ENCODE measurements at regions not wholly inside any gene's neighbourhood (a gene's known extent, or its start where the extent isn't known, plus 50 kb on each side); places are given as distances from the start of the nearest gene placed in this dataset.
"Not testable (repeated sequence)": the region's sequence is repeated elsewhere in the genome, so short reads cannot be mapped to it uniquely, and the experiment has no call there.

- FAIRE-seq (peak; percentile 53), DNase-seq (ENCODE audit: insufficient read length) (no peak)
- TF ChIP-seq TAF1 (IDR thresholded peaks at IDR 0.05; ENCODE audit: borderline replicate concordance, low read depth, low read length) = no peak
- TF ChIP-seq POLR2A (IDR thresholded peaks at IDR 0.05; ENCODE audit: low read depth, low read length) = no peak
- TF ChIP-seq POLR2AphosphoS5 (IDR thresholded peaks at IDR 0.05; ENCODE audit: low read depth, low read length) = no peak
Measured at GRCh38 chr18:32884543-32884942, 111.7 kb upstream of the KLHL14 start.

GRCh38 chr18:32881009-32881408, 108.2 kb upstream of the KLHL14 start:
- FAIRE-seq (peak; percentile 24), DNase-seq (ENCODE audit: insufficient read length) (no peak)
- TF ChIP-seq TAF1 (IDR thresholded peaks at IDR 0.05; ENCODE audit: borderline replicate concordance, low read depth, low read length) (no peak), POLR2A (IDR thresholded peaks at IDR 0.05; ENCODE audit: low read depth, low read length) (no peak), POLR2AphosphoS5 (IDR thresholded peaks at IDR 0.05; ENCODE audit: low read depth, low read length) (no peak)

GRCh38 chr18:32879497-32879896, 106.7 kb upstream of the KLHL14 start:
- no peak for TF ChIP-seq POLR2AphosphoS5 (IDR thresholded peaks at IDR 0.05; ENCODE audit: low read depth, low read length)
- TF ChIP-seq TAF1 (IDR thresholded peaks at IDR 0.05; ENCODE audit: borderline replicate concordance, low read depth, low read length) = no peak
- TF ChIP-seq POLR2A (IDR thresholded peaks at IDR 0.05; ENCODE audit: low read depth, low read length) = no peak
- no peak for FAIRE-seq
- DNase-seq (ENCODE audit: insufficient read length) = no peak

- DNase-seq (ENCODE audit: insufficient read length) (no peak), FAIRE-seq (no peak)
- TF ChIP-seq POLR2A (IDR thresholded peaks at IDR 0.05; ENCODE audit: low read depth, low read length) (no peak), TAF1 (IDR thresholded peaks at IDR 0.05; ENCODE audit: borderline replicate concordance, low read depth, low read length) (no peak), POLR2AphosphoS5 (IDR thresholded peaks at IDR 0.05; ENCODE audit: low read depth, low read length) (no peak)
Measured at GRCh38 chr18:32878436-32878835, 105.6 kb upstream of the KLHL14 start.

DNA sequence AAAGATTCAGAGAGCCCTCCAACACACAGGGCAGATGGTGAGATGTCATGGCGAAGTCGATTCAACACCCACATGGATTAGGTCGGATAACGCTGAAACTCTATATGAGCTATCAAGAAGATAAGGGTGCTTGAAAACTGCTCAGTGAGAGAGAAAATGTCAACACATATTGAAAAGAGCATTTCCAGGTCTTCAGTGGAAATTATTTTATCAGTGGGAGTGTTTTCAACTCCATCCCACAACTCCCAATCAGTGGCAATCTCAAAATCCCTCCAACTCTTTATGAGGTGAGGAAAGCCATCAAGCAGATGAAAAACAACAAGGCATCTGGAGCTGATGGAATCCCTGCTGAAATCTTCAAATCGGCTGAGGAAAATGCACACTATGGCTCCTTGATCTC, 104.5 kb upstream of the KLHL14 start:
- FAIRE-seq (no peak), DNase-seq (ENCODE audit: insufficient read length) (no peak)

GRCh38 chr18:32875625-32876024, 102.8 kb upstream of the KLHL14 start:
- DNase-seq (ENCODE audit: insufficient read length) (no peak), FAIRE-seq (no peak)
- TF ChIP-seq POLR2A (IDR thresholded peaks at IDR 0.05; ENCODE audit: low read depth, low read length) (no peak), TAF1 (IDR thresholded peaks at IDR 0.05; ENCODE audit: borderline replicate concordance, low read depth, low read length) (no peak), POLR2AphosphoS5 (IDR thresholded peaks at IDR 0.05; ENCODE audit: low read depth, low read length) (no peak)

More for the DNA sequence above, 104.5 kb upstream of the KLHL14 start:
- no peak for TF ChIP-seq POLR2AphosphoS5 (IDR thresholded peaks at IDR 0.05; ENCODE audit: low read depth, low read length)
- TF ChIP-seq TAF1 (IDR thresholded peaks at IDR 0.05; ENCODE audit: borderline replicate concordance, low read depth, low read length) = no peak
- no peak for TF ChIP-seq POLR2A (IDR thresholded peaks at IDR 0.05; ENCODE audit: low read depth, low read length)

DNA sequence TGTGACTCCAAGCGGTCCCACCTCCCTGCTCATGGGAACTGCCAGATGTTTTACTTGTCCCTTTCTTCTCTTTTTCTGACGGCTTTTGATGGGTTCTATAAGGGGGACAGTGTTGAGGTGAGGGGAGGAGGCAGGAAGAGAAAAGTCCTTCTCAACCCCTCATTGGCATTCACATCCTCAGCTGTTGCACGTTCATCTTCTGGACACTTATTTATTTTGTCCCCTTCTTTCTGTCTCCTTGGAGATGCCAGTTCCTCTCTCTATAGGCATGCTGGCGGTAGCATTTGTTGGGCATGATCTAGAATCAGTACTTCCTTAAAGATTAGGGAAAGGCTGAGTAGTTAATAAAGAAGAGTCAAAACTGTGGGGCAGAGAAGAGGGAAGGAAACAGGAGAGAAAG, 99.0 kb upstream of the KLHL14 start:
- no peak for FAIRE-seq
- no peak for TF ChIP-seq POLR2AphosphoS5 (IDR thresholded peaks at IDR 0.05; ENCODE audit: low read depth, low read length)
- TF ChIP-seq TAF1 (IDR thresholded peaks at IDR 0.05; ENCODE audit: borderline replicate concordance, low read depth, low read length) = no peak
- no peak for TF ChIP-seq POLR2A (IDR thresholded peaks at IDR 0.05; ENCODE audit: low read depth, low read length)
- DNase-seq (ENCODE audit: insufficient read length) = no peak

- TF ChIP-seq TAF1 (IDR thresholded peaks at IDR 0.05; ENCODE audit: borderline replicate concordance, low read depth, low read length) = no peak
- TF ChIP-seq POLR2AphosphoS5 (IDR thresholded peaks at IDR 0.05; ENCODE audit: low read depth, low read length) = no peak
- no peak for TF ChIP-seq POLR2A (IDR thresholded peaks at IDR 0.05; ENCODE audit: low read depth, low read length)
- peak; percentile 24 for FAIRE-seq
Measured at GRCh38 chr18:32870611-32871010, 97.8 kb upstream of the KLHL14 start.

GRCh38 chr18:32868406-32868805, 95.6 kb upstream of the KLHL14 start:
- FAIRE-seq (no peak), DNase-seq (ENCODE audit: insufficient read length) (no peak)
- TF ChIP-seq POLR2AphosphoS5 (IDR thresholded peaks at IDR 0.05; ENCODE audit: low read depth, low read length) (no peak), TAF1 (IDR thresholded peaks at IDR 0.05; ENCODE audit: borderline replicate concordance, low read depth, low read length) (no peak), POLR2A (IDR thresholded peaks at IDR 0.05; ENCODE audit: low read depth, low read length) (no peak)

More at GRCh38 chr18:32870611-32871010, 97.8 kb upstream of the KLHL14 start:
- no peak for DNase-seq (ENCODE audit: insufficient read length)

- TF ChIP-seq POLR2AphosphoS5 (IDR thresholded peaks at IDR 0.05; ENCODE audit: low read depth, low read length) (no peak), TAF1 (IDR thresholded peaks at IDR 0.05; ENCODE audit: borderline replicate concordance, low read depth, low read length) (no peak), POLR2A (IDR thresholded peaks at IDR 0.05; ENCODE audit: low read depth, low read length) (no peak)
- FAIRE-seq = no peak
- no peak for DNase-seq (ENCODE audit: insufficient read length)
Measured at GRCh38 chr18:32867936-32868335, 95.1 kb upstream of the KLHL14 start.

GRCh38 chr18:32867330-32867729, 94.5 kb upstream of the KLHL14 start:
- no peak for FAIRE-seq
- TF ChIP-seq POLR2A (IDR thresholded peaks at IDR 0.05; ENCODE audit: low read depth, low read length) (no peak), TAF1 (IDR thresholded peaks at IDR 0.05; ENCODE audit: borderline replicate concordance, low read depth, low read length) (no peak), POLR2AphosphoS5 (IDR thresholded peaks at IDR 0.05; ENCODE audit: low read depth, low read length) (no peak)
- DNase-seq (ENCODE audit: insufficient read length) = no peak

DNA sequence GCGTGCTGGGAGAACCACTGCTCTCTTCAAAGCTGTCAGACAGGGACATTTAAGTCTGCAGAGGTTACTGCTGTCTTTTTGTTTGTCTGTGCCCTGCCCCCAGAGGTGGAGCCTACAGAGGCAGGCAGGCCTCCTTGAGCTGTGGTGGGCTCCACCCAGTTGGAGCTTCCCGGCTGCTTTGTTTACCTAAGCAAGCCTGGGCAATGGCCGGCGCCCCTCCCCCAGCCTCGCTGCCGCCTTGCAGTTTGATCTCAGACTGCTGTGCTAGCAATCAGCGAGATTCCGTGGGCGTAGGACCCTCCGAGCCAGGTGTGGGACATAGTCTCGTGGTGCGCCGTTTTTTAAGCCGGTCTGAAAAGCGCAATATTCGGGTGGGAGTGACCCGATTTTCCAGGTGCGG, 89.2 kb upstream of the KLHL14 start:
- not testable (repeated sequence) for DNase-seq (ENCODE audit: insufficient read length); FAIRE-seq

DNA sequence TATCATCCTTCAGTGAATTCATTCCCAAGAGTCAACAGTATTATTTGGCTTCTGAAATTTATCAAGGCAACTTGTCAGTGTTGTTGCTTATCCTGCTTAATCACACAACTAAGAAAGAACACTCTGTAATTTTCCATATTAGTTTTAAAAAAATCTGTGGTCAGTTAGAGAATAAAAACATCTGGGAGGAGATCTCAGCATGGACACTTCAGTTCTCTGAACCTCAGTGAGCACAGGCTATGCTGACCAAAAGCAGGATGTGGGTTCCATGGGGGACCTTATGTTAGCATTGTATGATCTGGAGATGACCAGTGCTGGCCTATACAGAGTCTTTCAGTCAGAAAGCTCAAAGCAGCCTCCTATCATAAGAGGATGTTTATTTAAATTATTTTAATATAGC, 79.1 kb upstream of the KLHL14 start:
- no peak for FAIRE-seq
- TF ChIP-seq POLR2A (IDR thresholded peaks at IDR 0.05; ENCODE audit: low read depth, low read length) (no peak), POLR2AphosphoS5 (IDR thresholded peaks at IDR 0.05; ENCODE audit: low read depth, low read length) (no peak), TAF1 (IDR thresholded peaks at IDR 0.05; ENCODE audit: borderline replicate concordance, low read depth, low read length) (no peak)
- DNase-seq (ENCODE audit: insufficient read length) = no peak

Data from GM12892 (cell line).